ENCODE measurements at regions not wholly inside any gene's neighbourhood (a gene's known extent, or its start where the extent isn't known, plus 50 kb on each side); places are given as distances from the start of the nearest gene placed in this dataset.

GRCh38 chr15:53378096-53378800 lies 381.2 kb downstream of the WDR72 start:
- TF ChIP-seq CTCF (IDR thresholded peaks at IDR 0.05), result no peak
- TF ChIP-seq POLR2A (IDR thresholded peaks at IDR 0.05), result no peak

Measured in uterus (tissue), 2 donors.